Nephron (organoid): ENCODE measurements at regions not wholly inside any gene's neighbourhood (a gene's known extent, or its start where the extent isn't known, plus 50 kb on each side); places are given as distances from the start of the nearest gene placed in this dataset.
"Not testable (repeated sequence)": the region's sequence is repeated elsewhere in the genome, so short reads cannot be mapped to it uniquely, and the experiment has no call there.

Source experiments
- H3K27ac Mint-ChIP-seq, 3 experiments: 2 replicates each; pipeline ENCODE4 v1.8.0; 2020; ENCODE audit warnings: mixed read lengths in 3 of 3, mild to moderate bottlenecking in 2 of 3, moderate library complexity in 1 of 3
- H3K27me3 Mint-ChIP-seq: 2 replicates; pipeline ENCODE4 v1.8.0; 2021; ENCODE audit warnings: low read depth, mild to moderate bottlenecking, moderate library complexity, mixed read lengths
- H3K36me3 Mint-ChIP-seq: 2 replicates; pipeline ENCODE4 v1.8.0; 2020; ENCODE audit warnings: low read depth, mixed read lengths
- H3K4me1 Mint-ChIP-seq: 2 replicates; pipeline ENCODE4 v1.8.0; 2020; ENCODE audit warnings: mixed read lengths
- H3K4me3 Mint-ChIP-seq, 3 experiments: 2 replicates each; pipeline ENCODE4 v1.8.0; 2020; ENCODE audit warnings: mild to moderate bottlenecking in 3 of 3, mixed read lengths in 3 of 3, moderate library complexity in 2 of 3
- H3K9me3 Mint-ChIP-seq: 2 replicates; pipeline ENCODE4 v1.8.0; 2020; ENCODE audit warnings: mixed read lengths
- TF ChIP-seq, protein P1 (sequence below), 3 experiments: fragments of 200-600 bp; sonication (generic); IDR thresholded peaks; one replicate each; pipeline ENCODE4 v1.5.0; 2021; ENCODE audit warnings: antibody characterized with exemption in 3 of 3; ENCODE audit not compliant: unreplicated experiment in 3 of 3

DNA sequence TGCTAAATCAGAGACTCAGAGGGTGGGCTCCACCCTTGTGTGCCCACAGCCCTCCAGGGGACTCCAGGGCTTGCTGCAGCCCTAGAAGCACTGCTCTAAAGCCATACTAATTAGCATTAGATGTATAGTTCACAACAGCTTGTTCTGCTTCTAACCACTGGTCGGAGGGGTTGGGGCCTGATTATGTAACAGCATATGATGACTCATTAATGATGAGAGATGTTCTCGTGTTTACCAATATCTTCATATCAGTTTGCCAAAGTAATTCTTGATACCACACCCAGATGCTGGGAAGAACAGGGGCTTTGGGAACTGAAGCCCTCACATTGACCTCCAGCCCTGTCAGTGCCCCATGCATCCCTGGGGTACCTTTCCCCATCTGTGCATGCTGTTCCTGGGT, 104.1 kb upstream of the FOXA2 start:
- Mint-ChIP-seq H3K4me1 (no peaks in the 10 kb centered on the region), H3K4me3 (no peak overlapping the region), H3K27me3 (peaks cover 17% of the 10 kb centered on the region), H3K27ac (no peak overlapping the region), H3K36me3 (no peaks in the 10 kb centered on the region), H3K9me3 (no peaks in the 10 kb centered on the region)
- TF ChIP-seq, protein P1, sequence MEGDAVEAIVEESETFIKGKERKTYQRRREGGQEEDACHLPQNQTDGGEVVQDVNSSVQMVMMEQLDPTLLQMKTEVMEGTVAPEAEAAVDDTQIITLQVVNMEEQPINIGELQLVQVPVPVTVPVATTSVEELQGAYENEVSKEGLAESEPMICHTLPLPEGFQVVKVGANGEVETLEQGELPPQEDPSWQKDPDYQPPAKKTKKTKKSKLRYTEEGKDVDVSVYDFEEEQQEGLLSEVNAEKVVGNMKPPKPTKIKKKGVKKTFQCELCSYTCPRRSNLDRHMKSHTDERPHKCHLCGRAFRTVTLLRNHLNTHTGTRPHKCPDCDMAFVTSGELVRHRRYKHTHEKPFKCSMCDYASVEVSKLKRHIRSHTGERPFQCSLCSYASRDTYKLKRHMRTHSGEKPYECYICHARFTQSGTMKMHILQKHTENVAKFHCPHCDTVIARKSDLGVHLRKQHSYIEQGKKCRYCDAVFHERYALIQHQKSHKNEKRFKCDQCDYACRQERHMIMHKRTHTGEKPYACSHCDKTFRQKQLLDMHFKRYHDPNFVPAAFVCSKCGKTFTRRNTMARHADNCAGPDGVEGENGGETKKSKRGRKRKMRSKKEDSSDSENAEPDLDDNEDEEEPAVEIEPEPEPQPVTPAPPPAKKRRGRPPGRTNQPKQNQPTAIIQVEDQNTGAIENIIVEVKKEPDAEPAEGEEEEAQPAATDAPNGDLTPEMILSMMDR (IDR thresholded peaks at IDR 0.05; ENCODE audit: unreplicated experiment in 3 of 3) = no peak

DNA sequence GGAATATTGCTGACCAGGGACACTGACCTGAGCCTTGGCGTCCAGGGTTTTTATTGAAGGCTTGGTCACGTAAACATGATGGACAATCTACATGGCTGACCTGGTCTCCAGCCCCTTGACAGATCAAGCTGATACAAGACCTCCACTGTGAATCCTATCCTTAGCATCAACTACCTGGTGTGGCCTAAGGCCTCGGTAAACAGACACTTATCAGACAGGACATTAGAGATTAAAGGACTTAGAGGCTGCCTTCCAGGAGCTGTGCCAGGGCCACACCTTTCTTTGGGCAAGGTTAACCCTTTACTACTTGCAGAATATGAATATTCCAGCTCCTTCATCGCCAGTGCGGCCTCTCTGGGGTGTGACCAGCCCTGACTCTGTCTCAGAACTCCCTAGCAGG, 104.9 kb upstream of the FOXA2 start:
- H3K27ac Mint-ChIP-seq = no peak overlapping the region
- peaks cover 17% of the 10 kb centered on the region for H3K27me3 Mint-ChIP-seq
- TF ChIP-seq, protein P1 (IDR thresholded peaks at IDR 0.05; ENCODE audit: unreplicated experiment in 3 of 3) = no peak
- H3K36me3 Mint-ChIP-seq = no peaks in the 10 kb centered on the region
- no peak overlapping the region for H3K4me3 Mint-ChIP-seq
- no peaks in the 10 kb centered on the region for H3K9me3 Mint-ChIP-seq
- no peaks in the 10 kb centered on the region for H3K4me1 Mint-ChIP-seq

DNA sequence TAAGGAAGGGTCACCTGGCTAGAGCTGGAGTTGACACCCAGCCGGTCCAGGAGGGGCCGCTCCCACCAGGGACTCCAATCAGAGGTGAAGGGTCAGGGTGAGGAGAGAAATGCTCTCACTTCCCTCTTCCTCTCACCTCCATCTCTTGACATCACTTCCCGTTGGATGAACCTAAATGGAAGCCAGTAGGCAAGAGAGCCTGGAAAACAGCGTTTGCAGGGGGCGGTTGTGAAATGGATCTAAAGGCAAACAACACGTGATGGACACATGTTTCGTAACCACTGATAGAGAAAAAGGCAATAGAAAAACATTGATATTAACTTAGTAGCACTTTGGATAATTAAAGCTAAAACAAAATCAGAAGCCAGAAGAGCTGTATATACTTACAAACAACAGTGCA, 105.6 kb upstream of the FOXA2 start:
- no peaks in the 10 kb centered on the region for H3K36me3 Mint-ChIP-seq
- no peaks in the 10 kb centered on the region for H3K9me3 Mint-ChIP-seq
- TF ChIP-seq, protein P1 (IDR thresholded peaks at IDR 0.05; ENCODE audit: unreplicated experiment in 3 of 3) = no peak
- peaks cover 17% of the 10 kb centered on the region for H3K27me3 Mint-ChIP-seq
- H3K27ac Mint-ChIP-seq = no peak overlapping the region
- H3K4me1 Mint-ChIP-seq = peaks cover 4% of the 10 kb centered on the region
- no peak overlapping the region for H3K4me3 Mint-ChIP-seq

DNA sequence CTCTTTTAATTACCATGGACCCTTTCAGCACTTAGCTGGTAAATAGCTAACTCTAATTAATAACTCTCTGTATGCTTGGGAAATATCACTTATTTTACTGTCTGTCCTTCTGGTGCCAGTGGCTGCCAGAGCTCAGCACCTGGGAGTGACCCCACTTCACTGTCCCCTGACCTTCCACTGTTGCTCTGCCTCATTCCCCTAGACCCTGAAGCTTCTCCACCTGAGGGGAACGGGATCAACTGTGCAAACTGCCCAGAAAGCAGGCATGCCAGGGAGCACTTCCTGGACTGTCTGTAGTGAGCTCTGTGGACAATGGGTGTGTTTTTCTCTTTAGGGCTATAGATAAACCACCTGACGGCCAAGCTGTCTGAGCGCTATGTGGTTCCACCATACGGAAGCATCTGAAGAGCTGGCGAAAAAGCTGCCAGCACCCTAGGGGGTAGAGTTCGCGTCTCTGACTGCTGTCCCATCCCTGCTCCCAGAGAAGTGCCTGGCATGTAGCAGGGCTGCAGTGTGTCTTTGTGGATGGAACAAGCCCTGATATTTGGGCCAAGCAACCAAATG, 106.3 kb upstream of the FOXA2 start:
- Mint-ChIP-seq H3K27me3 (peaks cover 17% of the 10 kb centered on the region), H3K4me1 (peaks cover 4% of the 10 kb centered on the region), H3K27ac (no peak overlapping the region), H3K36me3 (no peaks in the 10 kb centered on the region), H3K4me3 (no peak overlapping the region), H3K9me3 (no peaks in the 10 kb centered on the region)
- TF ChIP-seq, protein P1 (IDR thresholded peaks at IDR 0.05; ENCODE audit: unreplicated experiment in 3 of 3) = no peak

DNA sequence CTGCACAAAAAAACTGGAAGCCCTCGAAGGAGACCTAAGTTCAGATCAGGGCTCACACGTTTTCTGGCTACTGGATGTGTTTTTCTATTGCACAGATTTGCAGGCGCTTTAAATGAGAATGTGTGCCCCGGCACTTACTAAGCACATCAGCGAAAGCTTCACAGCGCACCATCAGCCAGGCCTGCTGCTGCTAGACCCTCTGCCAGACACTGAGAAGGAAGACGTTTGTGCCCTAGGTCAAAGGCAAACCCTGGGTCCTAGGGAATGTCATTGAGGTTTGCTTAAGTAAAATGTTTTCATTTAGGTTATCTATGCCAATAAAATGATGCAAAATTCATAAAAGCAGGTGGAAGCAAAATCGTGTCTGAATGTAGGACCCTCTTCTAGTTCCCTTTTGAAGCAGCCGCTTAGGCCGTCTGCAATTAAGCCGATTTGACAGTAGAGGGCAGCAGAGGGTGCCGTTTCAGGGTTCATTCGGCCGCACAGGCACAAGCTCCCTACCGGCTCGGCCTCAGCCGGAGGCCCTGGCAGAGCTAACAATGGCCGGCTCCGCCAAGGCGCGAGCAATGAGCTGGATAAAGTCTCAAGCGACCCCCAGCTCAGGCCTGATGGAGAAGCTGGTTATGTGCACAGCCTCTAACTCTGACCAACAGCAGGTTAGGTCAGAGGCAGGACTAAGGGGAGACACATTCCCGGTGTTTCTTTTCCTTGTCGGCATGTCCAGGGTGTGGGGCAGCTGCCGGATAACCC, 107.2 kb upstream of the FOXA2 start:
- TF ChIP-seq, protein P1 (IDR thresholded peaks at IDR 0.05; ENCODE audit: unreplicated experiment in 3 of 3) = peak; percentile 90 to 93 (median 93)
- H3K27me3 Mint-ChIP-seq = peaks cover 17% of the 10 kb centered on the region
- H3K27ac Mint-ChIP-seq = no peak overlapping the region
- H3K36me3 Mint-ChIP-seq = no peaks in the 10 kb centered on the region
- no peak overlapping the region for H3K4me3 Mint-ChIP-seq
- peaks cover 4% of the 10 kb centered on the region for H3K4me1 Mint-ChIP-seq
- no peaks in the 10 kb centered on the region for H3K9me3 Mint-ChIP-seq

DNA sequence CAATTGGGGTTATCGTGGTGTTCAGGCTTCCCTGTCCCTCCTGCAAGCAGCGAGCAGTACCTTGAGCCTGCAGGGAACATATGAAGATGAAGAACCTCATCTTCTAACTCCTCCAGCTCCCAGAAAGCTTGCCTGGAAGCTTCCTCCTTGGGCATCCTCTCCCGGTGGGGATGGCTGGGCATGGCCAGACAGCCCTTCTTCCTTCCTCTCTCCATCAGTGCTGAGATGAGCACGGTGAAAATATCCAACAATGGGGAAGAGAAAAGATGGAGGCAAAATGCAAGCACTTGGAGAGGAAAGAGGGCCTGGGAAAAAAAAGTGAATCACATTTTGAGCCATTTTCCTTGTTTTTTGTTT, 107.7 kb upstream of the FOXA2 start:
- TF ChIP-seq, protein P1 (IDR thresholded peaks at IDR 0.05; ENCODE audit: unreplicated experiment in 3 of 3) = no peak
- no peaks in the 10 kb centered on the region for H3K9me3 Mint-ChIP-seq
- no peak overlapping the region for H3K4me3 Mint-ChIP-seq
- peaks cover 17% of the 10 kb centered on the region for H3K27me3 Mint-ChIP-seq
- peaks cover 4% of the 10 kb centered on the region for H3K4me1 Mint-ChIP-seq
- H3K36me3 Mint-ChIP-seq = no peaks in the 10 kb centered on the region
- no peak overlapping the region for H3K27ac Mint-ChIP-seq

DNA sequence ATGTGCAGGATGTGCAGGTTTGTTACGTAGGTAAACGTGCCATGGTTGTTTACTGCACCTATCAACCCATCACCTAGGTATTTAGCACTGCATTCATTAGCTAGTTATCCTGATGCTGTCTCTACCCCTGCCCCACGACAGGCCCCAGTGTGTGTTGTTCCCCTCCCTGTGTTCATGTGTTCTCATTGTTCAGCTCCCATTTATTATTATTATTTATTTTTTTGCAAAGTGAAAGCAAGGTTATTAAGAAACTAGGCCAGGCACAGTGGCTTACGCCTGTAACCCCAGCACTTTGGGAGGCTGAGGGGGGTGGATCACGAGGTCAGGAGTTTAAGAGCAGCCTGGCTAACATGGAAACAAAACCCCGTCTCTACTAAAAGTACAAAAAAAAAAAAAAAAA, 108.2 kb upstream of the FOXA2 start:
- not testable (repeated sequence) for H3K9me3 Mint-ChIP-seq, H3K4me3 Mint-ChIP-seq, H3K27ac Mint-ChIP-seq, H3K4me1 Mint-ChIP-seq, H3K36me3 Mint-ChIP-seq
- H3K27me3 Mint-ChIP-seq = peaks cover 14% of the 10 kb centered on the region
